ENCODE measurements at regions not wholly inside any gene's neighbourhood (a gene's known extent, or its start where the extent isn't known, plus 50 kb on each side); places are given as distances from the start of the nearest gene placed in this dataset.

- Histone ChIP-seq H3K36me3 (ENCODE audit: control insufficient read depth in 3 of 3, insufficient read depth in 3 of 3, low read length in 3 of 3) (no peaks in the 10 kb centered on the region), H3K27me3 (ENCODE audit: control insufficient read depth in 3 of 3, insufficient read depth in 3 of 3, low read length in 3 of 3) (no peaks in the 10 kb centered on the region), H3K27ac (ENCODE audit: low read depth, low read length) (no peak overlapping the region), H3K9me3 (ENCODE audit: control insufficient read depth in 3 of 3, low read length in 3 of 3) (no peaks in the 10 kb centered on the region), H3K4me3 (ENCODE audit: low read length in 3 of 3) (no peak overlapping the region), H3K4me1 (ENCODE audit: control insufficient read depth in 3 of 3, insufficient read depth in 3 of 3, low read length in 3 of 3) (no peaks in the 10 kb centered on the region), H3K9ac (ENCODE audit: low read depth in 1 of 3, low read length in 3 of 3) (no peak overlapping the region)
Observed at GRCh38 chr1:96308314-96308713, 413.3 kb upstream of the PTBP2 start.

- H3K4me1 ChIP-seq (ENCODE audit: control insufficient read depth in 3 of 3, insufficient read depth in 3 of 3, low read length in 3 of 3), result no peaks in the 10 kb centered on the region
- H3K9ac ChIP-seq (ENCODE audit: low read depth in 1 of 3, low read length in 3 of 3), result no peak overlapping the region
- H3K4me3 ChIP-seq (ENCODE audit: low read length in 3 of 3), result no peak overlapping the region
- H3K9me3 ChIP-seq (ENCODE audit: control insufficient read depth in 3 of 3, low read length in 3 of 3), result no peaks in the 10 kb centered on the region
- H3K27me3 ChIP-seq (ENCODE audit: control insufficient read depth in 3 of 3, insufficient read depth in 3 of 3, low read length in 3 of 3), result no peaks in the 10 kb centered on the region
- H3K36me3 ChIP-seq (ENCODE audit: control insufficient read depth in 3 of 3, insufficient read depth in 3 of 3, low read length in 3 of 3), result no peaks in the 10 kb centered on the region
- H3K27ac ChIP-seq (ENCODE audit: low read depth, low read length), result no peak overlapping the region
Observed at GRCh38 chr1:96309783-96310182, 411.8 kb upstream of the PTBP2 start.

- Histone ChIP-seq H3K36me3 (ENCODE audit: control insufficient read depth in 3 of 3, insufficient read depth in 3 of 3, low read length in 3 of 3) (no peaks in the 10 kb centered on the region), H3K4me3 (ENCODE audit: low read length in 3 of 3) (no peak overlapping the region), H3K27me3 (ENCODE audit: control insufficient read depth in 3 of 3, insufficient read depth in 3 of 3, low read length in 3 of 3) (no peaks in the 10 kb centered on the region), H3K9ac (ENCODE audit: low read depth in 1 of 3, low read length in 3 of 3) (no peak overlapping the region), H3K27ac (ENCODE audit: low read depth, low read length) (no peak overlapping the region), H3K9me3 (ENCODE audit: control insufficient read depth in 3 of 3, low read length in 3 of 3) (no peaks in the 10 kb centered on the region), H3K4me1 (ENCODE audit: control insufficient read depth in 3 of 3, insufficient read depth in 3 of 3, low read length in 3 of 3) (no peaks in the 10 kb centered on the region)
Observed at GRCh38 chr1:96313216-96313615, 408.4 kb upstream of the PTBP2 start.

GRCh38 chr1:96329121-96329520 is 392.5 kb upstream of the PTBP2 start:
- Histone ChIP-seq H3K36me3 (ENCODE audit: control insufficient read depth in 3 of 3, insufficient read depth in 3 of 3, low read length in 3 of 3) (no peaks in the 10 kb centered on the region), H3K9ac (ENCODE audit: low read depth in 1 of 3, low read length in 3 of 3) (no peak overlapping the region), H3K27ac (ENCODE audit: low read depth, low read length) (no peak overlapping the region), H3K9me3 (ENCODE audit: control insufficient read depth in 3 of 3, low read length in 3 of 3) (no peaks in the 10 kb centered on the region), H3K4me1 (ENCODE audit: control insufficient read depth in 3 of 3, insufficient read depth in 3 of 3, low read length in 3 of 3) (no peaks in the 10 kb centered on the region), H3K27me3 (ENCODE audit: control insufficient read depth in 3 of 3, insufficient read depth in 3 of 3, low read length in 3 of 3) (no peaks in the 10 kb centered on the region), H3K4me3 (ENCODE audit: low read length in 3 of 3) (no peak overlapping the region)

GRCh38 chr1:96331596-96331995 is 390.0 kb upstream of the PTBP2 start:
- H3K27me3 ChIP-seq (ENCODE audit: control insufficient read depth in 3 of 3, insufficient read depth in 3 of 3, low read length in 3 of 3), result no peaks in the 10 kb centered on the region
- no peak overlapping the region for H3K27ac ChIP-seq (ENCODE audit: low read depth, low read length)
- no peaks in the 10 kb centered on the region for H3K36me3 ChIP-seq (ENCODE audit: control insufficient read depth in 3 of 3, insufficient read depth in 3 of 3, low read length in 3 of 3)
- H3K4me3 ChIP-seq (ENCODE audit: low read length in 3 of 3), result no peak overlapping the region
- H3K9me3 ChIP-seq (ENCODE audit: control insufficient read depth in 3 of 3, low read length in 3 of 3), result no peaks in the 10 kb centered on the region
- H3K4me1 ChIP-seq (ENCODE audit: control insufficient read depth in 3 of 3, insufficient read depth in 3 of 3, low read length in 3 of 3), result no peaks in the 10 kb centered on the region
- H3K9ac ChIP-seq (ENCODE audit: low read depth in 1 of 3, low read length in 3 of 3), result no peak overlapping the region

GRCh38 chr1:96333522-96334235 is 387.9 kb upstream of the PTBP2 start:
- H3K27ac ChIP-seq (ENCODE audit: low read depth, low read length), result no peak overlapping the region
- no peaks in the 10 kb centered on the region for H3K27me3 ChIP-seq (ENCODE audit: control insufficient read depth in 3 of 3, insufficient read depth in 3 of 3, low read length in 3 of 3)
- no peaks in the 10 kb centered on the region for H3K4me1 ChIP-seq (ENCODE audit: control insufficient read depth in 3 of 3, insufficient read depth in 3 of 3, low read length in 3 of 3)
- no peaks in the 10 kb centered on the region for H3K9me3 ChIP-seq (ENCODE audit: control insufficient read depth in 3 of 3, low read length in 3 of 3)
- no peak overlapping the region for H3K4me3 ChIP-seq (ENCODE audit: low read length in 3 of 3)
- H3K36me3 ChIP-seq (ENCODE audit: control insufficient read depth in 3 of 3, insufficient read depth in 3 of 3, low read length in 3 of 3), result no peaks in the 10 kb centered on the region
- H3K9ac ChIP-seq (ENCODE audit: low read depth in 1 of 3, low read length in 3 of 3), result no peak overlapping the region

GRCh38 chr1:96334236-96334557 is 387.4 kb upstream of the PTBP2 start:
- H3K9me3 ChIP-seq (ENCODE audit: control insufficient read depth in 3 of 3, low read length in 3 of 3), result no peaks in the 10 kb centered on the region
- H3K36me3 ChIP-seq (ENCODE audit: control insufficient read depth in 3 of 3, insufficient read depth in 3 of 3, low read length in 3 of 3), result no peaks in the 10 kb centered on the region
- H3K9ac ChIP-seq (ENCODE audit: low read depth in 1 of 3, low read length in 3 of 3), result no peak overlapping the region
- no peaks in the 10 kb centered on the region for H3K4me1 ChIP-seq (ENCODE audit: control insufficient read depth in 3 of 3, insufficient read depth in 3 of 3, low read length in 3 of 3)
- no peak overlapping the region for H3K27ac ChIP-seq (ENCODE audit: low read depth, low read length)
- H3K4me3 ChIP-seq (ENCODE audit: low read length in 3 of 3), result no peak overlapping the region
- no peaks in the 10 kb centered on the region for H3K27me3 ChIP-seq (ENCODE audit: control insufficient read depth in 3 of 3, insufficient read depth in 3 of 3, low read length in 3 of 3)

- Histone ChIP-seq H3K36me3 (ENCODE audit: control insufficient read depth in 3 of 3, insufficient read depth in 3 of 3, low read length in 3 of 3) (no peaks in the 10 kb centered on the region), H3K4me1 (ENCODE audit: control insufficient read depth in 3 of 3, insufficient read depth in 3 of 3, low read length in 3 of 3) (no peaks in the 10 kb centered on the region), H3K4me3 (ENCODE audit: low read length in 3 of 3) (no peak overlapping the region), H3K9ac (ENCODE audit: low read depth in 1 of 3, low read length in 3 of 3) (no peak overlapping the region), H3K27ac (ENCODE audit: low read depth, low read length) (no peak overlapping the region), H3K9me3 (ENCODE audit: control insufficient read depth in 3 of 3, low read length in 3 of 3) (no peaks in the 10 kb centered on the region), H3K27me3 (ENCODE audit: control insufficient read depth in 3 of 3, insufficient read depth in 3 of 3, low read length in 3 of 3) (no peaks in the 10 kb centered on the region)
Observed at GRCh38 chr1:96338622-96339021, 383.0 kb upstream of the PTBP2 start.

GRCh38 chr1:96340686-96341085 is 380.9 kb upstream of the PTBP2 start:
- H3K27ac ChIP-seq (ENCODE audit: low read depth, low read length), result no peak overlapping the region
- H3K36me3 ChIP-seq (ENCODE audit: control insufficient read depth in 3 of 3, insufficient read depth in 3 of 3, low read length in 3 of 3), result no peaks in the 10 kb centered on the region
- no peak overlapping the region for H3K4me3 ChIP-seq (ENCODE audit: low read length in 3 of 3)
- no peak overlapping the region for H3K9ac ChIP-seq (ENCODE audit: low read depth in 1 of 3, low read length in 3 of 3)
- no peaks in the 10 kb centered on the region for H3K4me1 ChIP-seq (ENCODE audit: control insufficient read depth in 3 of 3, insufficient read depth in 3 of 3, low read length in 3 of 3)
- no peaks in the 10 kb centered on the region for H3K27me3 ChIP-seq (ENCODE audit: control insufficient read depth in 3 of 3, insufficient read depth in 3 of 3, low read length in 3 of 3)
- H3K9me3 ChIP-seq (ENCODE audit: control insufficient read depth in 3 of 3, low read length in 3 of 3), result no peaks in the 10 kb centered on the region

GRCh38 chr1:96346719-96347118 is 374.9 kb upstream of the PTBP2 start:
- Histone ChIP-seq H3K27ac (ENCODE audit: low read depth, low read length) (no peak overlapping the region), H3K9me3 (ENCODE audit: control insufficient read depth in 3 of 3, low read length in 3 of 3) (no peaks in the 10 kb centered on the region), H3K27me3 (ENCODE audit: control insufficient read depth in 3 of 3, insufficient read depth in 3 of 3, low read length in 3 of 3) (no peaks in the 10 kb centered on the region), H3K4me1 (ENCODE audit: control insufficient read depth in 3 of 3, insufficient read depth in 3 of 3, low read length in 3 of 3) (no peaks in the 10 kb centered on the region), H3K9ac (ENCODE audit: low read depth in 1 of 3, low read length in 3 of 3) (no peak overlapping the region), H3K36me3 (ENCODE audit: control insufficient read depth in 3 of 3, insufficient read depth in 3 of 3, low read length in 3 of 3) (no peaks in the 10 kb centered on the region), H3K4me3 (ENCODE audit: low read length in 3 of 3) (no peak overlapping the region)

GRCh38 chr1:96349896-96350295 is 371.7 kb upstream of the PTBP2 start:
- Histone ChIP-seq H3K4me1 (ENCODE audit: control insufficient read depth in 3 of 3, insufficient read depth in 3 of 3, low read length in 3 of 3) (no peaks in the 10 kb centered on the region), H3K27me3 (ENCODE audit: control insufficient read depth in 3 of 3, insufficient read depth in 3 of 3, low read length in 3 of 3) (no peaks in the 10 kb centered on the region), H3K4me3 (ENCODE audit: low read length in 3 of 3) (no peak overlapping the region), H3K9me3 (ENCODE audit: control insufficient read depth in 3 of 3, low read length in 3 of 3) (no peaks in the 10 kb centered on the region), H3K9ac (ENCODE audit: low read depth in 1 of 3, low read length in 3 of 3) (no peak overlapping the region), H3K27ac (ENCODE audit: low read depth, low read length) (no peak overlapping the region), H3K36me3 (ENCODE audit: control insufficient read depth in 3 of 3, insufficient read depth in 3 of 3, low read length in 3 of 3) (no peaks in the 10 kb centered on the region)
